Stimulated activated naive CD8-positive, alpha-beta T cell treated with anti-CD3 and anti-CD28 coated beads, Interleukin-15, Interleukin-2, amounts not matched to agents 100 ng/mL and 50 ng/mL, for 24 hours (primary cell): ENCODE measurements at regions not wholly inside any gene's neighbourhood (a gene's known extent, or its start where the extent isn't known, plus 50 kb on each side); places are given as distances from the start of the nearest gene placed in this dataset.

Source experiments
- H3K27ac Mint-ChIP-seq: one replicate; pipeline ENCODE4 v1.8.0; 2021; ENCODE audit warnings: mild to moderate bottlenecking, mixed read lengths
- H3K27me3 Mint-ChIP-seq: one replicate; pipeline ENCODE4 v1.8.0; 2021; ENCODE audit warnings: mixed read lengths
- H3K36me3 Mint-ChIP-seq: one replicate; pipeline ENCODE4 v1.8.0; 2021; ENCODE audit warnings: low read depth, mixed read lengths
- H3K4me1 Mint-ChIP-seq: one replicate; pipeline ENCODE4 v1.8.0; 2021; ENCODE audit warnings: low read depth, mixed read lengths
- H3K4me3 Mint-ChIP-seq: one replicate; pipeline ENCODE4 v1.8.0; 2021; ENCODE audit warnings: mild to moderate bottlenecking, mixed read lengths
- H3K9me3 Mint-ChIP-seq: one replicate; pipeline ENCODE4 v1.8.0; 2021; ENCODE audit warnings: mixed read lengths

GRCh38 chr6:154675602-154676088, 57.6 kb upstream of the SCAF8 start:
- Mint-ChIP-seq H3K4me1 (no peaks in the 10 kb centered on the region), H3K4me3 (no peak overlapping the region), H3K9me3 (no peaks in the 10 kb centered on the region), H3K27me3 (no peaks in the 10 kb centered on the region), H3K27ac (no peak overlapping the region), H3K36me3 (no peaks in the 10 kb centered on the region)

GRCh38 chr6:154682633-154683125, 50.5 kb upstream of the SCAF8 start:
- Mint-ChIP-seq H3K36me3 (no peaks in the 10 kb centered on the region), H3K27ac (no peak overlapping the region), H3K4me1 (peaks cover 12% of the 10 kb centered on the region), H3K27me3 (no peaks in the 10 kb centered on the region), H3K4me3 (no peak overlapping the region), H3K9me3 (no peaks in the 10 kb centered on the region)
